ENCODE measurements at regions not wholly inside any gene's neighbourhood (a gene's known extent, or its start where the extent isn't known, plus 50 kb on each side); places are given as distances from the start of the nearest gene placed in this dataset.

GRCh38 chr2:83943265-83943664 lies 515.8 kb downstream of the SUCLG1 start:
- no peak for ATAC-seq
- H3K36me3 ChIP-seq (ENCODE audit: control insufficient read depth, insufficient read depth, low read length), result no peaks in the 10 kb centered on the region
- no peaks in the 10 kb centered on the region; a peak in 1 of 5 replicates for H3K4me1 ChIP-seq (replicated peaks in 1 of 2; ENCODE audit: control insufficient read depth in 2 of 2, insufficient read depth in 2 of 2, low read length in 2 of 2)
- 35% methylated on average over 3 of the region's 3 CpGs for WGBS (ENCODE audit: insufficient coverage, low coverage, missing lambda C conversion rate)
- FAIRE-seq, result no peak
- H4K20me1 ChIP-seq (replicated peaks; ENCODE audit: control insufficient read depth, insufficient read depth, low read length), result no peaks in the 10 kb centered on the region
- no peaks in the 10 kb centered on the region for H3K79me2 ChIP-seq (ENCODE audit: control insufficient read depth, insufficient read depth, low read length)
- intact Hi-C loops (cut with micrococcal nuclease) (no loop called here), in situ Hi-C loops (cut with MboI) (no loop called here)
- H2AFZ ChIP-seq (ENCODE audit: low read depth, low read length), result no peak overlapping the region
- no peaks in the 10 kb centered on the region for H3K27me3 ChIP-seq (ENCODE audit: control insufficient read depth in 2 of 2, insufficient read depth in 2 of 2, low read length in 2 of 2)
- no peak overlapping the region for H3K9ac ChIP-seq (ENCODE audit: insufficient read depth in 1 of 2, low read depth in 2 of 2, low read length in 2 of 2)
- H3K9me1 ChIP-seq (ENCODE audit: control insufficient read depth, insufficient read depth, low read length), result no peaks in the 10 kb centered on the region
- no peak overlapping the region for H3K27ac ChIP-seq (ENCODE audit: extremely low read depth, low read depth, low read length)
- no peak overlapping the region for H3K4me3 ChIP-seq
- ChIA-PET CTCF (ENCODE audit: low intra/inter-chr PET ratio) (no interaction called here), POLR2A (no interaction called here)
- no TSS peak for BruUV-seq (replicated peaks)
- H3K4me2 ChIP-seq (ENCODE audit: insufficient read depth, low read length), result no peak overlapping the region
- no peak for DNase-seq (ENCODE audit: extremely low read depth in 1 of 4, low spot score in 3 of 4)
- H3K9me3 ChIP-seq (replicated peaks; ENCODE audit: control insufficient read depth, insufficient read depth, low read depth, low read length), result no peaks in the 10 kb centered on the region
- TF ChIP-seq CEBPB (tag; IDR thresholded peaks at IDR 0.05) (peak; percentile 90), PRPF4 (IDR thresholded peaks at IDR 0.05; ENCODE audit: insufficient read depth, low read depth, low read length, poor library complexity, severe bottlenecking) (no peak), CEBPG (CRISPR knock-in tag; IDR thresholded peaks at IDR 0.05) (no peak), CEBPG (tag; conservative IDR thresholded peaks at IDR 0.05 in 1 of 2, IDR thresholded peaks at IDR 0.05 in 1 of 2) (peak in 1 of 2 experiments; percentile 85; a peak in 3 of 4 replicates)

- intact Hi-C loops (cut with micrococcal nuclease), result no loop called here
- H2AFZ ChIP-seq (ENCODE audit: low read depth, low read length), result no peak overlapping the region
- FAIRE-seq, result no peak
- H3K9me1 ChIP-seq (ENCODE audit: control insufficient read depth, insufficient read depth, low read length), result no peaks in the 10 kb centered on the region
- DNase-seq (ENCODE audit: extremely low read depth in 1 of 4, low spot score in 3 of 4), result no peak
- ATAC-seq, result no peak
- no peaks in the 10 kb centered on the region for H3K27me3 ChIP-seq (ENCODE audit: control insufficient read depth in 2 of 2, insufficient read depth in 2 of 2, low read length in 2 of 2)
- 59% methylated on average over 5 of the region's 5 CpGs for WGBS (ENCODE audit: insufficient coverage, low coverage, missing lambda C conversion rate)
- H4K20me1 ChIP-seq (replicated peaks; ENCODE audit: control insufficient read depth, insufficient read depth, low read length), result no peaks in the 10 kb centered on the region
- no peaks in the 10 kb centered on the region for H3K4me1 ChIP-seq (replicated peaks in 1 of 2; ENCODE audit: control insufficient read depth in 2 of 2, insufficient read depth in 2 of 2, low read length in 2 of 2)
- H3K79me2 ChIP-seq (ENCODE audit: control insufficient read depth, insufficient read depth, low read length), result no peaks in the 10 kb centered on the region
- H3K9ac ChIP-seq (ENCODE audit: insufficient read depth in 1 of 2, low read depth in 2 of 2, low read length in 2 of 2), result no peak overlapping the region
- no peak overlapping the region for H3K4me3 ChIP-seq
- H3K27ac ChIP-seq (ENCODE audit: extremely low read depth, low read depth, low read length), result no peak overlapping the region
- in situ Hi-C loops (cut with MboI), result no loop called here
- H3K36me3 ChIP-seq (ENCODE audit: control insufficient read depth, insufficient read depth, low read length), result no peaks in the 10 kb centered on the region
- BruUV-seq (replicated peaks), result no TSS peak
- H3K9me3 ChIP-seq (replicated peaks; ENCODE audit: control insufficient read depth, insufficient read depth, low read depth, low read length), result no peaks in the 10 kb centered on the region
- no peak overlapping the region for H3K4me2 ChIP-seq (ENCODE audit: insufficient read depth, low read length)
- CTCF ChIA-PET (ENCODE audit: low intra/inter-chr PET ratio), result no interaction called here
- POLR2A ChIA-PET, result interaction anchor here (1.5 kb wide), 1 partner anchor 9 kb away, joined by 3 read pairs; no protein-coding TSS in a partner anchor
- TF ChIP-seq ELK1 (CRISPR knock-in tag; IDR thresholded peaks at IDR 0.05) (no peak), BCLAF1 (IDR thresholded peaks at IDR 0.05; ENCODE audit: borderline replicate concordance in 1 of 2, control insufficient read depth in 1 of 2, low read depth in 2 of 2, low read length in 1 of 2) (no peak), ZHX1 (conservative IDR thresholded peaks at IDR 0.05; ENCODE audit: low read length) (no peak), BRF1 (IDR thresholded peaks at IDR 0.05; ENCODE audit: borderline replicate concordance, extremely low read depth, insufficient read length) (no peak), ZNF217 (CRISPR knock-in tag; IDR thresholded peaks at IDR 0.05) (no peak)
These were observed 517.2 kb downstream of the SUCLG1 start for GRCh38 chr2:83941886-83942285.
